ENCODE measurements at regions not wholly inside any gene's neighbourhood (a gene's known extent, or its start where the extent isn't known, plus 50 kb on each side); places are given as distances from the start of the nearest gene placed in this dataset.

DNA sequence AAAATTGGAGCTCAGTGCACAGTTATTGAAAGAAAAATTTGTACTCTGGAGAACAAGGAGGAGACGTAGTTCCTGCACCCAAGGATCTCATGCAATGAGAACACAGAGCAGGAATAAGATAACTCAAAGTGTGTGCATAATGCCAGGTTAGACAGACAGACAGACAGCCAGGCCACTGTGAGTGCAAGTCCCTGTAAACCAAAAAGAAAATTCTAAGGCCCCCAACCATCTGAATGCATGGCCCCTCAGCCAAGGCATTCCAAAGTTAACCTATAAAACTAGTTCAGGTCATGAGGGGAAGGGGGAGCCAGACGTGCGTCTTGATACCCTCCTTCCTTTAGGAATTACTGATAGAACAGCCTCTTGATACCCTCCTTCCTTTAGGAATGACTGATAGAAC lies 94.5 kb upstream of the ENPP6 start:
- TF ChIP-seq TCF7L2 (IDR thresholded peaks at IDR 0.05; ENCODE audit: low read depth, low read length) = no peak
- no peak for TF ChIP-seq SIN3A (IDR thresholded peaks at IDR 0.05; ENCODE audit: borderline replicate concordance, insufficient read depth, low read depth, low read length)
- H3K9me3 ChIP-seq (ENCODE audit: control insufficient read depth, insufficient read depth, low read depth, low read length) = no peaks in the 10 kb centered on the region
- H3K4me1 ChIP-seq (ENCODE audit: control insufficient read depth, insufficient read depth, low read length) = no peaks in the 10 kb centered on the region
- no peak for ATAC-seq
- in situ Hi-C loops (cut with HindIII; ENCODE audit: low pct_unique_long_range_greater_than_20kb, low sequenced_read_pairs) = no loop called here
- ChIA-PET CTCF (no interaction called here), POLR2A (no interaction called here)
- H3K36me3 ChIP-seq (ENCODE audit: control insufficient read depth, insufficient read depth, low read length) = no peaks in the 10 kb centered on the region
- intact Hi-C loops (cut with micrococcal nuclease; ENCODE audit: unreplicated experiment) = no loop called here
- H3K27me3 ChIP-seq (ENCODE audit: control insufficient read depth, insufficient read depth, low read length) = no peaks in the 10 kb centered on the region
- H3K27ac ChIP-seq (ENCODE audit: low read length) = no peak overlapping the region
- no TSS peak for BruUV-seq (replicated peaks)
- DNase-seq (ENCODE audit: low read depth, low spot score) = no peak
- no peak overlapping the region for H3K4me3 ChIP-seq (ENCODE audit: low read depth in 2 of 2, low read length in 2 of 2)

DNA sequence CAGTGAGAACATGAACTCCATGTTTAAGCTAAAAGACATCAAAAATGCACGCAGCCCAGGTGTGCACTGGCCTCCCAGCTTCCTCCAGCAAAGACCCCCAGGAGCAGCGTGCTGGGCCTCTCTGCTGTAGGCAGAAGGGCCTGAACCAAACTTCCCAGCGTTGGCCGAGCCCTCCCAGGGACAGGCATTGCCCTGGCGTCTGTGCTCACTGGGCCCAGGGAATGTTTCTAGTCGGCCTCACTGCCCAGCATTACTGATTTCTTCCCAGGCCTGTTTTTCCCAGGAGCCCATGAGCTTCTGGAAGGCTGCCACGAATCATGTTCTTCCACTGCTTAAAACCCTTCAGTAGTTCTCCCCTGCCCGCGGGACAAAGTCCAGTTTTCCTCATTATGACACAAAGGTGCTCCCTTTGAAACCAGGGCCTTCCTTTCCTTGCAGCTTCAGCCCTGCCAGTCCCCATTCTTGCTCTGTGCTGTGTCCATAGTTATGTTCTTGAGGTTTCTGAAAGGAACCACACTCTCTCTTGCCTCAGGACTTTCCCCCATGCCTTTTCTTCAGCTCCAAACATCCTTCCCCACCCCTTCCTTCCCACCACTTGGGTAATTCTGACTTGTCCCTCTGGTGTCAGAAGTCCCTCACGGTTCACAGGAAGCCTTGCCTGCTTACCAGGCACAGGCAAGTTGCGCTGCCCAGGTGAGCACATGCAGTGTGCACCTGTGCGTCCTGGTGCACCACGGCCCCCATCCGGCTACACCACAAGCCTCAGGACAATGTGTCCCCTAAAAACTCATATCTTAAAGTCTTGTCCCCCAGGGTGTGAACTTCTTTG lies 93.4 kb upstream of the ENPP6 start:
- ChIA-PET POLR2A (no interaction called here), CTCF (no interaction called here)
- Histone ChIP-seq H3K4me3 (ENCODE audit: low read depth in 2 of 2, low read length in 2 of 2) (no peak overlapping the region), H3K36me3 (ENCODE audit: control insufficient read depth, insufficient read depth, low read length) (no peaks in the 10 kb centered on the region), H3K4me1 (ENCODE audit: control insufficient read depth, insufficient read depth, low read length) (no peaks in the 10 kb centered on the region), H3K27ac (ENCODE audit: low read length) (no peak overlapping the region), H3K27me3 (ENCODE audit: control insufficient read depth, insufficient read depth, low read length) (no peaks in the 10 kb centered on the region), H3K9me3 (ENCODE audit: control insufficient read depth, insufficient read depth, low read depth, low read length) (no peaks in the 10 kb centered on the region)
- intact Hi-C loops (cut with micrococcal nuclease; ENCODE audit: unreplicated experiment) (no loop called here), in situ Hi-C loops (cut with HindIII; ENCODE audit: low pct_unique_long_range_greater_than_20kb, low sequenced_read_pairs) (no loop called here)
- ATAC-seq (no peak), DNase-seq (ENCODE audit: low read depth, low spot score) (no peak)
- TF ChIP-seq, protein P1, sequence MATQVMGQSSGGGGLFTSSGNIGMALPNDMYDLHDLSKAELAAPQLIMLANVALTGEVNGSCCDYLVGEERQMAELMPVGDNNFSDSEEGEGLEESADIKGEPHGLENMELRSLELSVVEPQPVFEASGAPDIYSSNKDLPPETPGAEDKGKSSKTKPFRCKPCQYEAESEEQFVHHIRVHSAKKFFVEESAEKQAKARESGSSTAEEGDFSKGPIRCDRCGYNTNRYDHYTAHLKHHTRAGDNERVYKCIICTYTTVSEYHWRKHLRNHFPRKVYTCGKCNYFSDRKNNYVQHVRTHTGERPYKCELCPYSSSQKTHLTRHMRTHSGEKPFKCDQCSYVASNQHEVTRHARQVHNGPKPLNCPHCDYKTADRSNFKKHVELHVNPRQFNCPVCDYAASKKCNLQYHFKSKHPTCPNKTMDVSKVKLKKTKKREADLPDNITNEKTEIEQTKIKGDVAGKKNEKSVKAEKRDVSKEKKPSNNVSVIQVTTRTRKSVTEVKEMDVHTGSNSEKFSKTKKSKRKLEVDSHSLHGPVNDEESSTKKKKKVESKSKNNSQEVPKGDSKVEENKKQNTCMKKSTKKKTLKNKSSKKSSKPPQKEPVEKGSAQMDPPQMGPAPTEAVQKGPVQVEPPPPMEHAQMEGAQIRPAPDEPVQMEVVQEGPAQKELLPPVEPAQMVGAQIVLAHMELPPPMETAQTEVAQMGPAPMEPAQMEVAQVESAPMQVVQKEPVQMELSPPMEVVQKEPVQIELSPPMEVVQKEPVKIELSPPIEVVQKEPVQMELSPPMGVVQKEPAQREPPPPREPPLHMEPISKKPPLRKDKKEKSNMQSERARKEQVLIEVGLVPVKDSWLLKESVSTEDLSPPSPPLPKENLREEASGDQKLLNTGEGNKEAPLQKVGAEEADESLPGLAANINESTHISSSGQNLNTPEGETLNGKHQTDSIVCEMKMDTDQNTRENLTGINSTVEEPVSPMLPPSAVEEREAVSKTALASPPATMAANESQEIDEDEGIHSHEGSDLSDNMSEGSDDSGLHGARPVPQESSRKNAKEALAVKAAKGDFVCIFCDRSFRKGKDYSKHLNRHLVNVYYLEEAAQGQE (IDR thresholded peaks at IDR 0.05; ENCODE audit: insufficient read depth in 1 of 2, low read depth in 2 of 2, low read length in 1 of 2) = no peak
- TF ChIP-seq, protein P2, sequence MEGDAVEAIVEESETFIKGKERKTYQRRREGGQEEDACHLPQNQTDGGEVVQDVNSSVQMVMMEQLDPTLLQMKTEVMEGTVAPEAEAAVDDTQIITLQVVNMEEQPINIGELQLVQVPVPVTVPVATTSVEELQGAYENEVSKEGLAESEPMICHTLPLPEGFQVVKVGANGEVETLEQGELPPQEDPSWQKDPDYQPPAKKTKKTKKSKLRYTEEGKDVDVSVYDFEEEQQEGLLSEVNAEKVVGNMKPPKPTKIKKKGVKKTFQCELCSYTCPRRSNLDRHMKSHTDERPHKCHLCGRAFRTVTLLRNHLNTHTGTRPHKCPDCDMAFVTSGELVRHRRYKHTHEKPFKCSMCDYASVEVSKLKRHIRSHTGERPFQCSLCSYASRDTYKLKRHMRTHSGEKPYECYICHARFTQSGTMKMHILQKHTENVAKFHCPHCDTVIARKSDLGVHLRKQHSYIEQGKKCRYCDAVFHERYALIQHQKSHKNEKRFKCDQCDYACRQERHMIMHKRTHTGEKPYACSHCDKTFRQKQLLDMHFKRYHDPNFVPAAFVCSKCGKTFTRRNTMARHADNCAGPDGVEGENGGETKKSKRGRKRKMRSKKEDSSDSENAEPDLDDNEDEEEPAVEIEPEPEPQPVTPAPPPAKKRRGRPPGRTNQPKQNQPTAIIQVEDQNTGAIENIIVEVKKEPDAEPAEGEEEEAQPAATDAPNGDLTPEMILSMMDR (IDR thresholded peaks at IDR 0.05) = no peak
- BruUV-seq (replicated peaks) = no TSS peak

DNA sequence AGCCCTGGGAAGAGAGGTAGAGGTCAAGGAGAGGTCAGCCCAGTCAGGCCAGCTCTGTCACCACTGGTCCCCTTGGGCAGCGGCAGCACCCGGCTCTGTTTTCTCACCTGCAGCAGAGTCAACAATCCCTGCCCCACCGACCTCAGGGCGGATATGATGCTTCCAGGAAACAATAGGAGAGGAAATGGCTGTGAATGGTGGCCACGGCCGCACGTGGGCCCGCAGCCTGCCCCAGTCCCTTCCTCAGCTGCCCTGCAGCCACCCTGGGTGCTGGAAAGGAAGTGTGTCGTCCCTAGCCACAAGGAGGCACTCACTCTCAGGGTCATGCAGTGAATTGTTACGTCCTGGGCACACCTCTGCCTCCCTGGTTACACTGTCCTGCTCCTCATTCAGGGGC lies 92.5 kb upstream of the ENPP6 start:
- TF ChIP-seq POLR2AphosphoS5 (IDR thresholded peaks at IDR 0.05; ENCODE audit: low read depth, low read length) (no peak), SIN3A (IDR thresholded peaks at IDR 0.05; ENCODE audit: borderline replicate concordance, insufficient read depth, low read depth, low read length) (no peak), TCF7L2 (IDR thresholded peaks at IDR 0.05; ENCODE audit: low read depth, low read length) (no peak)
- TF ChIP-seq, protein P2 (IDR thresholded peaks at IDR 0.05) = no peak; the same call in 1 of the 2 replicates
- TF ChIP-seq, protein P1 (IDR thresholded peaks at IDR 0.05; ENCODE audit: insufficient read depth in 1 of 2, low read depth in 2 of 2, low read length in 1 of 2) = no peak
- Histone ChIP-seq H3K9me3 (ENCODE audit: control insufficient read depth, insufficient read depth, low read depth, low read length) (no peaks in the 10 kb centered on the region), H3K27me3 (ENCODE audit: control insufficient read depth, insufficient read depth, low read length) (no peaks in the 10 kb centered on the region), H3K4me1 (ENCODE audit: control insufficient read depth, insufficient read depth, low read length) (no peaks in the 10 kb centered on the region), H3K36me3 (ENCODE audit: control insufficient read depth, insufficient read depth, low read length) (no peaks in the 10 kb centered on the region), H3K27ac (ENCODE audit: low read length) (no peak overlapping the region), H3K4me3 (ENCODE audit: low read depth in 2 of 2, low read length in 2 of 2) (no peak overlapping the region)
- ATAC-seq (no peak), DNase-seq (ENCODE audit: low read depth, low spot score) (no peak)
- in situ Hi-C loops (cut with HindIII; ENCODE audit: low pct_unique_long_range_greater_than_20kb, low sequenced_read_pairs) (no loop called here), intact Hi-C loops (cut with micrococcal nuclease; ENCODE audit: unreplicated experiment) (no loop called here)
- ChIA-PET CTCF (no interaction called here), POLR2A (no interaction called here)
- BruUV-seq (replicated peaks) = no TSS peak

Measured in Panc1 (cell line).